HG03469 (cell line): ENCODE measurements at regions not wholly inside any gene's neighbourhood (a gene's known extent, or its start where the extent isn't known, plus 50 kb on each side); places are given as distances from the start of the nearest gene placed in this dataset.

Source experiments
- ATAC-seq: cut with Tn5 transposase; IDR thresholded peaks from one replicate; pipeline ENCODE4 v1.9.1; 2021; ENCODE audit warnings: mild to moderate bottlenecking, moderate library complexity, moderate number of reproducible peaks; ENCODE audit not compliant: unreplicated experiment

- ATAC-seq, result no peak
Observed at GRCh38 chr4:14878681-14879080, 123.6 kb upstream of the CPEB2 start.

DNA sequence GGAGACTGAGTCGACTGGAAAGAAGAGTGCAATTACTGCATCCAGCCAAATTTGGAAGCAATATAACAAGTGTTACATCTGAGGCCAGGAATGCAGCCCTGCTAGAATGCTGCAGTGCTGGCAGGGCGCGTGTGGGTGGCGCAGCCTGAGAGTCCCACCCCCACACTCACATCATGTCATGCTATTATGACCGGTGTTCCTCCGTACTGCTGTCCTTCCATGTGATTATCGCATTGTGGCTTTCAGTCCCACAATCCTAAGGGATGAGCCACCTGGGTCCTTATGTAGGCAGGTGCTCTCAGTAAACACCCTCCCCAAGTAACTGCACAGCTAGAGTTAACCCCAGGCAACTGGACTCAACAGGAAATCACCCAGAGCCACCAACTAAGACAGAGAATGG, 122.6 kb upstream of the CPEB2 start:
- no peak for ATAC-seq

GRCh38 chr4:14880805-14881204, 121.5 kb upstream of the CPEB2 start:
- ATAC-seq, result no peak

DNA sequence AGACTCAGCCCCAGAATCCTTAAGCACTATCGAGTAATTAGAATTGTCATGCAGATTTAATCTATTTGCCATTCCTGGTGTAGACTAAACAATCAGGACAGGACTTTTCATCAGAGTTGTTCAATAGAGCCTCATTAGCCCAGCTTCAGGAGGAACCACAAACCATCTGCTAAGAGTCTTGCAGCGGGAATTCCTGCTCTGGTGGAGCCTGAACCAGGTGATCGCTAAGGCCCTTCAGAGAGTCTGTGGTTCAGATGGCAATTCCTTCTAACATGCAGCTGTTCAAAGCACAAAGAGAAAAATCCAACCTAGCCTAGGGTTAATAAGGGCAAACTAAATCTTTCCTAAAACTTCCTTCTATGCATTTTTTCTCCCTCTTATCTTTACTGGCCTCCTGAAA, 119.1 kb upstream of the CPEB2 start:
- ATAC-seq, result no peak

DNA sequence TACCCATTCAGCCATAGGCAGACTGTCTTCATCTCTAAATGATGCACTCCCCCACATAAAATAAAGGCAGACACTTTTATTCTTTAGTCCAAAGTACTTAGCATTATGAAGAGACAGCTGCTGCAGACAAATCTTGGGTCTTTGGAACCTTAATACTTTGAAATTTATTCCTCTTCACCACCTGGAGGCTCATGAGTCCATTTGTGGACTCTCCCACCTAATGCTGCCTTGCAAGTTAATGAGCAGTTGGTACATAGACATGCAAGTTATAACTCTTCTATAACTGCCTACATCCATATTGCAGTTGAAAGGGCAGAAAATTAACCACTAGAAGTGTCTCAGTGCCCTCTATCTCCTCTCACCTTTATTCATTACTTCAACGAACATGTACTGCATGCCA, 118.6 kb upstream of the CPEB2 start:
- no peak for ATAC-seq

DNA sequence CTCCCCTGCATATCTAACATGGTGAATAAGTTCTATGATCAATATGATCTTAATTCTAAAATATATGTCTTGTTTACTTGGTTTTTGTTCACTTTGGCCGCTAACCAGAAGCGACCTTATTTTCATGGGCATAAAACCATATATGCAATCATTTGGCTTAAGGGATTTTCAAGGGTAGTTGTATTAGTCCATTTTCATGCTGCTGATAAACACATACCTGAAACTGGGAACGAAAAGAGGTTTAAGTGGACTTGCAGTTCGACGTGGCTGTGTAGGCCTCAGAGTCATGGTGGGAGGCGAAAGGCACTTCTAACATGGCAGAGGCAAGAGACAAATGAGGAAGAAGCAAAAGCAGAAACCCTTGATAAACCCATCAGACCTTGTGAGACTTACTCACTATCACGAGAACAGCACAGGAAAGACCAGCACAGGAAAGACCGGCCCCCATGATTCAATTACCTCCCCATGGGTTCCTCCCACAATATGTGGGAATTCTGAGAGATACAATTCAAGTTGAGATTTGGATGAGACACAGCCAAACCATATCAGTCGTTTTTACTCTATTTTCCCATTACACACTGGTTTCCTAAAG, 114.3 kb upstream of the CPEB2 start:
- ATAC-seq, result no peak

DNA sequence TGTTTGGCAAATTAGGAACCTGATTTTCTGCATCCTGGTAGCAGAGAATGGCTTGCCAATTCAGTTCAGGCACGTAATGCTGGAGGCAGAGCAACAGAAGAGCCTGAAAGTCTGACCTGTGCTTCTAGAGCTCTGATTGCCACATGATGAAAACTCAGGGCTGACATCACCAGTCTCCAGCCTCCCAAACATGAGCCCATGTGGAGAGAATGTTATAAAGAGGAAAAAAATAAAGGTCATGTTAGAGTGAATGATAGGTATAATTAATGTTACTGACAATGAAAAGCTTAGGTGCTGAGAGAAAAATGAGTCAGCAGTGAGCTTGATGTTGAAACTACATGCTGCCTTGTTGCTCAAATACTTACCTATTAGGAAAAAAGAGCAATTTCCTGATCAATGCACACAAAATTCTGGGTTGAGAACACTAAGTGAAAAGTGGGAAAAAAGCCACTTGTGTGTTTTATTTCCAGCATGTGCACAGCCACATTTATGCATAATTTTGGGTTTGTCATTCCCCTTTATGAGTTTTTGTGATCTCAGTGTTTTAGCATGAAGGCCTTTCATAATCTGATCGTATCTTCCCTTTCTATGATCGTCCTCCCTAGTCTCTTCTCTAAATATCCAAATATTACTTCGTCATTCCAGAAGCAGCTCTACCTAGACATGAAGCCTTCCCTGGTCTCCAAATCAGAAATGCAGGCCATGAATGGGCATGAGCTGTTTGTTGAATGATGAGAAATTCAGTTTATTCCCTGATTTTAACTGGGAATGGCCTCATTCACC, 113.3 kb upstream of the CPEB2 start:
- ATAC-seq, result no peak

GRCh38 chr4:14892563-14892962, 109.7 kb upstream of the CPEB2 start:
- no peak for ATAC-seq

DNA sequence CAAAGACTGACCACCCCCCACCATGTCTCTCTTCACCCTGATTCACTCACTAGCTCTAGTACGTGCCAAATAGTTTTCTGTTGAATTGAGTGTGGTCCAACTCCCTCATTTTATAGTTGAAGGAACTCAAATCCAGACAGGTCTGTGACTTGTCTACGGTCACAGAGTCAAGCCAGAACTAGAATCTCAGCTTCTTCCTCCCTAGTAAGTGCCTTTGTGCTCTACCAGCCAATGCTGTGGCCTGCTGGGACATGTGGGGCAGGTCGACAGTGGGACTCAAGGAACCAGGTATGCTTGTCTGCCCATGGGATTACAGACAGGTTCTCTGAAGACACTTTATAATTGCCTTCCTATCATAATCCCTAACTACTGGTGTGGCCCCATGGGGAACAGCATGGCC, 108.6 kb upstream of the CPEB2 start:
- no peak for ATAC-seq

DNA sequence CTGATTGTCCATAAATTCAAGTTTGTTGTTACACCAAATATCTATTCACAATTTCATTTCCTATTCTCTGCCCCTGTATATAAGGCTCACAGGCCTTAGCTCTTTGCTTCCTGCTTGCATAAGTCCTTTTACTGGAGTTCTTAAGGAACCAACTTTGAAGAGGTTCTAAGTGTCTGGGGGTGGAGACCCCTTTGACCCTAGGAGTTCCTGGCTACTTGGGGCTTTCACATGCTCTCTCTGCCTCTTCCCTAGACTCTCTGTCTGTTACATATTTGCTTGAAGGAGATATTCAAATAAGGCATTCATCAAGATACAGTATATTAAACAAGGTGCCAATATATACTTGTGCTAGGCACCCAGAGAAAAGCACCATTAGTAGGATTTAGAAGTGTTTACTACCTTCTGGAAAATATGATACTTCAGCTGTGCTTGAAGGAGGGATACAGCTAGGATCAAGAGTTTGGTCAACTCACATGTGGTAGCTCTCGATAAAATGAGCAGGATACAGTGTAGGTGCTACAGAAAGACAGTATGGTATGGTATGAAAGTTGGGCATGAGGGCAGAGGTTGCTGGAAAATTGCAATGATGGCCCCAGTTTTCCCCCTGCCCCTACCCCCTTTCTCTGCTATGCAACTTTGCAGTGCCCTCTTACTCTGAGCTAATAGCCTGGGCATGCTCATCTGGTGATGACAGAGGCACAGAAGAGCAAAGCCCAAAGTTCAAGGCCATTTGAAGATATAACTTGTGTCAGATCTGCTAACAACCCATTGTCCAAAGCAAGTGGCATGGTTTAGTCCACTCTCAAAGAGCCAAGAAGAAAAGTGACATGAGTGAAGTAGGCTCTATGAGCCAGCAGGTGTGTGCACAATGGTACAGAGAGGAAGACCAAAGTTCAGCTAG, 107.6 kb upstream of the CPEB2 start:
- ATAC-seq, result no peak

GRCh38 chr4:14896656-14897175, 105.6 kb upstream of the CPEB2 start:
- no peak for ATAC-seq

DNA sequence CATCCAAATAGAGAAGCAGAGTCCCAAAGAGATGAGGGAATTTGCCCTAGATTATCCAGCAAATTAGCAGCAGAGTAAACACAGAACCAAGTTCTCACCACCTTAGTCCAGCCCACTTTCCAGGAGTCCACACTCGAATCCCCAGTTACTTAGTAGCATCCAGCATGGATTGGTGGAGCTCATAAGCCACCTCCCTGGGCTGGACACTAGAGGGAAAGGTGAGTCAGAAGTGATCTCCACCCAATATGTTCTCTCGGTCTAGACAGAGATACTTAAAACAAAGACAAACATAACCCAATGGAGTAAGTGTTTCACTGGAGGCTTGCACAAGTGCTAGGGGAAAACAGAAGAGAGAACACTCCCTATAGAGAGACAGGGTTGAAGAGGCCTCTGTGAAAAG, 105.1 kb upstream of the CPEB2 start:
- no peak for ATAC-seq

DNA sequence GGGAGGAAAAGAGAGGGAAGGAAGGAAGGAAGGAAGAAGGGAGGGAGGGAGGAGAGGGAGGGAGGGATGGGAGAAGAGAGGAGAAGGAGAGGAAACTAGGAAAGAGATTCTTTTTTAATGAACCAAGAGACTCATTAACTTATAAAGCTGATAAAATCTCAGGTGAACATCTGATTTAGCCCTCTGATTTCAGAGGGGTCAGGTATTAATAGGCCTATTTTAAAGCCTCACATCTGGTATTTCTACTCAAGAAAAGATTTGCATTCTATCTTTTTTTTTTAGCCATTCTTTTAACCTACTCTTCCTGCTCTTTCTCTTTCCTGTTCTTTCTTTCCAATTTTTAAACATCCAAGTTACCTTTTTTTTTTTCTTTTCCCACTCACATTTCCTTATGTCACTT, 103.3 kb upstream of the CPEB2 start:
- ATAC-seq, result no peak

GRCh38 chr4:14902342-14902741, 99.9 kb upstream of the CPEB2 start:
- ATAC-seq, result no peak

- ATAC-seq, result no peak
Observed at GRCh38 chr4:14903321-14903720, 99.0 kb upstream of the CPEB2 start.

- ATAC-seq, result no peak
Observed at GRCh38 chr4:14906805-14907204, 95.5 kb upstream of the CPEB2 start.

GRCh38 chr4:14908635-14909034, 93.6 kb upstream of the CPEB2 start:
- no peak for ATAC-seq

DNA sequence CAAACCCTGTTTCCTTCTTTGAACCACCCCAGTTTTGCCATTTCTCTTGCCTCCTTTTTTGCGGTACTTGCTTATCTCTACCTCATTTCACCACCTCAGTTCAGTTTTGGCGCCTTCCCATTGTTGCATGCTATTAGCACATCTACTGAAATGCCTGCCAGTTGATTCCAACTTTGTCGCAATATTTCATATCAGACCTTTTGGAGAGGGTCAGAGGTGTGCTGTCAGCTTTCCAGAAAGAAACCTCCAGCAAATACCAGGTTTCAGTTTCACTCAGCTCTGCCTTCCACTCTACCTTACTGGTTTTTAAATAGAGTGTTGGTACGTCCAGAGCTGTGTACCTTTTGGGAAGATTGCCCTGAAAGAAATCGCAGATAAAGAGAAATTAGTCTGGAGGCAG, 91.9 kb upstream of the CPEB2 start:
- ATAC-seq, result no peak

- ATAC-seq, result no peak
Observed at GRCh38 chr4:14912426-14912825, 89.9 kb upstream of the CPEB2 start.

DNA sequence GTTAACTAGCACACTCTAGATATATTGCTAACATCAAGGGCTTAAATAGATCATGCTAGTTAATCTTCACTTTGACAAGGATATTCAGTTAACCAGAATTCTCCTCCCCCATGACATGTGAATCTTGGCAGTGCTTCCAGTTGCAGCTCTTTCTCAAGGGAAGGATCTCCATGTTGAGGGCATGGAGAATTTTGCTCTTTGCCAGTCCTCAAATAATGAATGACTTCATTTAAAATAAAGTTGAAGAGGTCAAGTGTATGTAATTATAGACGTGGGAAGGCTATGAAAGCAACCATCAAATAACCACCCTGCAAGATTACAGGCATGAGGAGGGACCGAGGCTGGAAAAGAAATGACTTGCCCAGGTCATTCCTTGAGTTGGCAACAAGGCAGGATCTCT, 87.3 kb upstream of the CPEB2 start:
- no peak for ATAC-seq

DNA sequence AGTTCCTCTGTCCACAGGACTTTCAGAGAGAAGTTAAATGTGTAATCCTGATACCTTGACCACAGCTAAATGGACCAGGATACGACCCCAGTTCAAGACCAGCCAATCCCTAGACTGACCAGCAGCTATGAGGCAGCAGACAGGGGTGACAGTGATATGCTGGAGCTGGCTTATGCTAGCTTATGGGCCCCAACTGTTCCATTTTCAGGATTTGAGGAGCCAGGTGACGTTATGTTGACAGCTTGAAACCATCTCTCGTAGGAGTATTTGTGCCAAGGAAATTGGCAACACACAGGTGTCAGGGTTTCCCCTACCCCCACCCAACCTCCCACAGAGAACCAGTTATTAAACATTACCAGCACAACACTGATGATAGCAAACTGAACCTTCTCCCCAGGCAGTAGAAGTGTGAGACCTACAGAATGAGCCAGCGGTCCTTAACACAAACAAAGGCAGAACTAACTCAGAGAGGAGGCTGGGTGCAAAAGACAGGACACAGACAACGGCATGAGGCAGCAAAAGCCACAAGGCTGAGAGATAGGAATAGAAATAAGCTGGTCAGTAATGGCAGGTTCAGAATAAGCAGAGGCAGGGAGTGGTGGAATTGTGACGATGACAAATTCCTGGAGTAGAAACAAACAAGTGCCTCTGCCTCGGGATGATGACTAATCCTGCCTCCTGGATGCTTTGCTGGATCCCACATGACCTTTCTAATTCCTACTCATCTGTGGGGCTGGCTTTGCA, 85.6 kb upstream of the CPEB2 start:
- no peak for ATAC-seq
